SJCRH30 (cell line): ENCODE measurements at regions not wholly inside any gene's neighbourhood (a gene's known extent, or its start where the extent isn't known, plus 50 kb on each side); places are given as distances from the start of the nearest gene placed in this dataset.
"Not testable (repeated sequence)": the region's sequence is repeated elsewhere in the genome, so short reads cannot be mapped to it uniquely, and the experiment has no call there.

Experiments
- DNase-seq, 2 experiments: peaks; one replicate each; pipeline ENCODE4 v3.0.0-alpha.2; 2015 to 2020
- H3K27ac ChIP-seq: fragments of 250-450 bp; sonication (Bioruptor Pico); 2 replicates; pipeline ENCODE4 v1.5.1; 2020; ENCODE audit warnings: mild to moderate bottlenecking, moderate library complexity
- H3K27me3 ChIP-seq: fragments of 250-450 bp; sonication (Bioruptor Pico); 2 replicates; pipeline ENCODE4 v1.5.1; 2020; ENCODE audit warnings: mild to moderate bottlenecking, moderate library complexity
- H3K36me3 ChIP-seq: fragments of 250-450 bp; sonication (Bioruptor Pico); 2 replicates; pipeline ENCODE4 v1.5.1; 2020; ENCODE audit warnings: mild to moderate bottlenecking, moderate library complexity
- H3K4me1 ChIP-seq: fragments of 250-450 bp; sonication (Bioruptor Pico); 2 replicates; pipeline ENCODE4 v1.5.1; 2020; ENCODE audit warnings: mild to moderate bottlenecking, moderate library complexity
- H3K4me3 ChIP-seq: fragments of 250-450 bp; sonication (Bioruptor Pico); 2 replicates; pipeline ENCODE4 v1.5.1; 2020; ENCODE audit warnings: mild to moderate bottlenecking, moderate library complexity
- H3K9me3 ChIP-seq: fragments of 250-450 bp; sonication (Bioruptor Pico); replicated peaks from 2 replicates; pipeline ENCODE4 v1.5.1; 2020; ENCODE audit warnings: mild to moderate bottlenecking, moderate library complexity

- Histone ChIP-seq H3K36me3 (no peaks in the 10 kb centered on the region), H3K27ac (no peak overlapping the region), H3K9me3 (no peaks in the 10 kb centered on the region), H3K4me3 (no peak overlapping the region), H3K4me1 (no peaks in the 10 kb centered on the region), H3K27me3 (no peaks in the 10 kb centered on the region)
- no peak for DNase-seq
Observed at GRCh38 chr5:179400020-179400419, 54.8 kb upstream of the ADAMTS2 start.

GRCh38 chr5:179399327-179399726 is 54.1 kb upstream of the ADAMTS2 start:
- H3K9me3 ChIP-seq, DNase-seq, H3K4me3 ChIP-seq, H3K27me3 ChIP-seq, H3K27ac ChIP-seq, H3K36me3 ChIP-seq, H3K4me1 ChIP-seq: not testable (repeated sequence)

- Histone ChIP-seq H3K36me3 (no peaks in the 10 kb centered on the region), H3K4me3 (no peak overlapping the region), H3K4me1 (no peaks in the 10 kb centered on the region), H3K9me3 (no peaks in the 10 kb centered on the region), H3K27ac (no peak overlapping the region), H3K27me3 (no peaks in the 10 kb centered on the region)
- DNase-seq, result no peak
Observed at GRCh38 chr5:179397516-179397915, 52.3 kb upstream of the ADAMTS2 start.
